Right ventricle myocardium superior (tissue), 1 donor: ENCODE measurements at regions not wholly inside any gene's neighbourhood (a gene's known extent, or its start where the extent isn't known, plus 50 kb on each side); places are given as distances from the start of the nearest gene placed in this dataset.
A peak's percentile ranks its signal among the peaks of the same experiment; 100 is the strongest.

Experiments used
- ATAC-seq: fragments of 200-7000 bp; cut with Tn5 transposase; one replicate; pipeline ENCODE4 v1.9.1; 2020; ENCODE audit warnings: mild to moderate bottlenecking; ENCODE audit not compliant: poor library complexity
- DNase-seq: peaks from one replicate; pipeline ENCODE4 v3.0.0-alpha.2; 2020
- intact Hi-C: fragments of 100-400 bp; cut with DNase I; formaldehyde crosslinking; loops from one replicate; pipeline ENCODE4 v1.11.2; 2022
- donor health status: DM: no; HTN: yes; CAD: no; lungs with severe emphysema.

- intact Hi-C loops, result no loop called here
- no peak for ATAC-seq
- DNase-seq, result no peak
Observed at GRCh38 chr10:79001082-79001885, 67.5 kb upstream of the ZMIZ1 start.

GRCh38 chr10:79002336-79002735 is 66.4 kb upstream of the ZMIZ1 start:
- intact Hi-C loops, result no loop called here
- ATAC-seq (no peak), DNase-seq (no peak)

GRCh38 chr10:79003183-79004100 is 65.3 kb upstream of the ZMIZ1 start:
- intact Hi-C loops, result no loop called here
- ATAC-seq (peak; percentile 74), DNase-seq (no peak)

- no peak for DNase-seq
- intact Hi-C loops, result no loop called here
Observed at GRCh38 chr10:79004311-79004710, 64.5 kb upstream of the ZMIZ1 start.

GRCh38 chr10:79005126-79005810 is 63.5 kb upstream of the ZMIZ1 start:
- intact Hi-C loops, result no loop called here
- DNase-seq (no peak), ATAC-seq (no peak)

More at GRCh38 chr10:79004311-79004710, 64.5 kb upstream of the ZMIZ1 start:
- ATAC-seq, result no peak

GRCh38 chr10:79007018-79007417 is 61.7 kb upstream of the ZMIZ1 start:
- no peak for DNase-seq
- ATAC-seq, result no peak
- intact Hi-C loops, result no loop called here

GRCh38 chr10:79007421-79008319 is 61.1 kb upstream of the ZMIZ1 start:
- peak; percentile 61 for DNase-seq
- peak; percentile 63 for ATAC-seq
- intact Hi-C loops, result no loop called here

GRCh38 chr10:79009145-79009544 is 59.6 kb upstream of the ZMIZ1 start:
- ATAC-seq (no peak), DNase-seq (no peak)
- intact Hi-C loops, result no loop called here

GRCh38 chr10:79012567-79012966 is 56.2 kb upstream of the ZMIZ1 start:
- DNase-seq (no peak), ATAC-seq (no peak)
- intact Hi-C loops, result no loop called here

- no peak for DNase-seq
- intact Hi-C loops, result no loop called here
- no peak for ATAC-seq
Observed at GRCh38 chr10:79013406-79013987, 55.3 kb upstream of the ZMIZ1 start.

GRCh38 chr10:79014796-79015195 is 54.0 kb upstream of the ZMIZ1 start:
- no peak for ATAC-seq

GRCh38 chr10:79017882-79018520 is 50.8 kb upstream of the ZMIZ1 start:
- DNase-seq, result no peak
- intact Hi-C loops, result no loop called here
- ATAC-seq, result no peak

More at GRCh38 chr10:79014796-79015195, 54.0 kb upstream of the ZMIZ1 start:
- DNase-seq, result no peak
- intact Hi-C loops, result no loop called here

GRCh38 chr10:79018521-79019011 is 50.2 kb upstream of the ZMIZ1 start:
- intact Hi-C loops, result no loop called here
- peak; percentile 3 for ATAC-seq
- no peak for DNase-seq
